SU-DHL-6 (cell line): ENCODE measurements at regions not wholly inside any gene's neighbourhood (a gene's known extent, or its start where the extent isn't known, plus 50 kb on each side); places are given as distances from the start of the nearest gene placed in this dataset.

Experiments used
- EZH2phosphoT487 ChIP-seq: fragments of 200-600 bp; sonication (generic), shearing (Covaris generic); conservative IDR thresholded peaks from 2 replicates; pipeline ENCODE4 v1.6.1; 2018; ENCODE audit warnings: mild to moderate bottlenecking, antibody characterized with exemption, low read length, moderate library complexity, mixed read lengths
- TF ChIP-seq, protein P1 (sequence below): fragments of 200-600 bp; sonication (generic); IDR thresholded peaks from one replicate; pipeline ENCODE4 v1.5.1; 2017; ENCODE audit warnings: antibody characterized with exemption, mild to moderate bottlenecking, low read length, moderate library complexity; ENCODE audit not compliant: insufficient read depth, poor library complexity, severe bottlenecking

GRCh38 chr7:66549466-66549865 lies 79.2 kb upstream of the KCTD7 start:
- TF ChIP-seq, protein P1, sequence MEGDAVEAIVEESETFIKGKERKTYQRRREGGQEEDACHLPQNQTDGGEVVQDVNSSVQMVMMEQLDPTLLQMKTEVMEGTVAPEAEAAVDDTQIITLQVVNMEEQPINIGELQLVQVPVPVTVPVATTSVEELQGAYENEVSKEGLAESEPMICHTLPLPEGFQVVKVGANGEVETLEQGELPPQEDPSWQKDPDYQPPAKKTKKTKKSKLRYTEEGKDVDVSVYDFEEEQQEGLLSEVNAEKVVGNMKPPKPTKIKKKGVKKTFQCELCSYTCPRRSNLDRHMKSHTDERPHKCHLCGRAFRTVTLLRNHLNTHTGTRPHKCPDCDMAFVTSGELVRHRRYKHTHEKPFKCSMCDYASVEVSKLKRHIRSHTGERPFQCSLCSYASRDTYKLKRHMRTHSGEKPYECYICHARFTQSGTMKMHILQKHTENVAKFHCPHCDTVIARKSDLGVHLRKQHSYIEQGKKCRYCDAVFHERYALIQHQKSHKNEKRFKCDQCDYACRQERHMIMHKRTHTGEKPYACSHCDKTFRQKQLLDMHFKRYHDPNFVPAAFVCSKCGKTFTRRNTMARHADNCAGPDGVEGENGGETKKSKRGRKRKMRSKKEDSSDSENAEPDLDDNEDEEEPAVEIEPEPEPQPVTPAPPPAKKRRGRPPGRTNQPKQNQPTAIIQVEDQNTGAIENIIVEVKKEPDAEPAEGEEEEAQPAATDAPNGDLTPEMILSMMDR: no peak
- TF ChIP-seq EZH2phosphoT487: no peak
